GM12872 (cell line): ENCODE measurements at regions not wholly inside any gene's neighbourhood (a gene's known extent, or its start where the extent isn't known, plus 50 kb on each side); places are given as distances from the start of the nearest gene placed in this dataset.

Experiments used
- TF ChIP-seq, protein P1 (sequence below): IDR thresholded peaks from 3 replicates; pipeline ENCODE4 v1.5.1; 2011; ENCODE audit warnings: low read depth, mild to moderate bottlenecking, low read length, moderate library complexity; ENCODE audit not compliant: insufficient read depth

GRCh38 chr20:22425344-22426295 lies 158.8 kb downstream of the FOXA2 start:
- TF ChIP-seq, protein P1, sequence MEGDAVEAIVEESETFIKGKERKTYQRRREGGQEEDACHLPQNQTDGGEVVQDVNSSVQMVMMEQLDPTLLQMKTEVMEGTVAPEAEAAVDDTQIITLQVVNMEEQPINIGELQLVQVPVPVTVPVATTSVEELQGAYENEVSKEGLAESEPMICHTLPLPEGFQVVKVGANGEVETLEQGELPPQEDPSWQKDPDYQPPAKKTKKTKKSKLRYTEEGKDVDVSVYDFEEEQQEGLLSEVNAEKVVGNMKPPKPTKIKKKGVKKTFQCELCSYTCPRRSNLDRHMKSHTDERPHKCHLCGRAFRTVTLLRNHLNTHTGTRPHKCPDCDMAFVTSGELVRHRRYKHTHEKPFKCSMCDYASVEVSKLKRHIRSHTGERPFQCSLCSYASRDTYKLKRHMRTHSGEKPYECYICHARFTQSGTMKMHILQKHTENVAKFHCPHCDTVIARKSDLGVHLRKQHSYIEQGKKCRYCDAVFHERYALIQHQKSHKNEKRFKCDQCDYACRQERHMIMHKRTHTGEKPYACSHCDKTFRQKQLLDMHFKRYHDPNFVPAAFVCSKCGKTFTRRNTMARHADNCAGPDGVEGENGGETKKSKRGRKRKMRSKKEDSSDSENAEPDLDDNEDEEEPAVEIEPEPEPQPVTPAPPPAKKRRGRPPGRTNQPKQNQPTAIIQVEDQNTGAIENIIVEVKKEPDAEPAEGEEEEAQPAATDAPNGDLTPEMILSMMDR, result no peak

DNA sequence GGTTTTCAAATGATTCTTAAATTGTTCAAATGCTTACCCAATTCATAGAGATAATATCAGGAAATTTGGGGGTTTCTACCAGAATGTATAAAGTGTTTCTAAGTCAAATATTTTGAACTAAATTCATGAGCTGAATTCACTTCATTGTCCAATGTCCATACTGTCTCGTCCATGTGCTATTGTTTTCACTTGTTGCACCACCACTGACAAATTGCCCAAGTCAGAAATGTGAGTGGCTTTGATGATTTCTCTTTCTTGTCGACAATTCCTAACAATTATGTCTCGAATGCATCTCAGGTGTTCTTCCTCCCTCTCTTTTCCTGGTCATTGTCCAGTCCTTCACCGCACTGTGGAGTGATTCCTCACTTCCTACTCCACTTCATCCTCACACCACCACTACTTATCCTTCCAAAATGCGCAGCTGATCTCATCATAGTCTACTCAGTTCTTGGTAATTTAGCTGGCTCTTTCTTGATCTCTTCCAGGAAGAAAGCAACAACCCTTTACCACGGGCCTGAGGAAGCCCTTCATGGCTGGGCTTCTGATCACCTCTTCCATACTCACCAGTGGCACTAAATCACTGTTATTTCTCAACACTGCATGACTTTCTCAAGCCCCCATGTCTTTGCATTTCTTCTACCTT lies 161.1 kb downstream of the FOXA2 start:
- TF ChIP-seq, protein P1, result no peak

GRCh38 chr20:22420116-22420598 lies 164.2 kb downstream of the FOXA2 start:
- TF ChIP-seq, protein P1, result no peak

- TF ChIP-seq, protein P1, result no peak
Measured at GRCh38 chr20:22418738-22419137, 165.6 kb downstream of the FOXA2 start.

DNA sequence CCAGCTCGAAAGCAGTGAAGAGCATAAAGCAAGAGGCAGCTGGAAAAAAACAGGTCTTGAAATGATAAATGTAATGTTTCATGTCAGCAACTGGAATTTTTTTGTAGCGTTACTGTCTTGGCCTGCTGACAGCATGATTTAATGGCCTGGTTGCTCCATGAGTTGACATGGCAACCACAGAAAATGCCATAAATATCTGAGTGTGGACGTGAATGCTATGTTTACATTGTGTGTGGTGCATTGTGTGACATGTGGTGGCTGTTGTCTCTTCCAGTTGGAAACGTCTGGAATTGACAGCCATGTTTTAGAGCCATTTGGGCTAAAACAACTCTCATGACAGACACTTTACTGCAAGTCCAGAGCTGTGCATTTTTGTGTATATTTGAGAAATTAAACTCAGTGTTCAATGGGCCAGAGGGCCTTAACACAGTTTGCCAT lies 170.0 kb downstream of the FOXA2 start:
- TF ChIP-seq, protein P1, result no peak

DNA sequence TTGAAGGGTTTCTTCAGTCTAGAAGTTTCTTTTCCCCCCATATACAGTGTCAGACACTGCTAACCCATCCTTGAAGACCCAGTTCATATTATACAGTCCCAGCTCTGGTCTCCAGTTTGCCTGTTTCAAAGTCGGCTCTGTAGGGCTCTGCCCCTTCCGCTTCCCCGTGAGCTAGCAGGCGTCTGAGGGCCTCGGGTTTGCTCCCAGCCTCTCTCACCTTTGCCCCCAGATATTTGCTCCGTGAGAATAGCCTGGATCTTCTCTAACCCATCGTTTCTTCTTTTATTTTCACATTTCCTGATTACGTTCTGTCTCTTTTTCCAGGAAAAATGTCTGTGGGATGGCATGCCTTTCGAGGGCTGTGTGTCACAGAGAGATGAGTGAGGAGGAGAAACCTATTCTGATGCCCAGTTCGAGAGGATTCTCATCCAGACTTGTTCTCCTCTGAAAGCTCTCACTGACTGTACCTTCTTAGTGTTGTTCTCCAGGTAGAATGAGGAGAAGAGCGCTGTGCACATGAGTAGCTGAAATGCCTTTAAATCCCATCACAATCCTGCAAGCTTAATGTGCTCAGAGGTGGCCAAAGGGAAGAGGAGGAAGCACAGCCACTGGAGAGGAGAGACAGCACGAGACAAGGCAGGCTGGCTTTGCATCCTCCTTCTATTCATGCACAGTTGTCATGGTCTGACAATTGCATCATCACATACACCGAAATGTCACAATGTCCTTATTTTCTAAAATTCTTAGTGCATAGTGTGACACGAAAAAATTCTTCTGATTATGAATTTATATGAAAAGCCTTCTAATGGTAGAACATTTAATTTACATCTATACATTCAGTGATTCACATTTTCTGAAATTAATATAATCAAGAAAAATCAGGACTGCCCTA lies 171.1 kb downstream of the FOXA2 start:
- TF ChIP-seq, protein P1, result no peak
